Mesenchymal stem cell (in vitro differentiated cells and primary cell): ENCODE measurements at regions not wholly inside any gene's neighbourhood (a gene's known extent, or its start where the extent isn't known, plus 50 kb on each side); places are given as distances from the start of the nearest gene placed in this dataset.
A peak's percentile ranks its signal among the peaks of the same experiment; 100 is the strongest.

Source experiments
- DNase-seq: peaks from one replicate; pipeline ENCODE4 v3.0.0-alpha.2; 2013
- H2AFZ ChIP-seq: one replicate; pipeline ENCODE4 v1.6.1; 2013; ENCODE audit warnings: low read depth, mild to moderate bottlenecking, control low read depth, inconsistent platforms, low read length, moderate library complexity
- H2AK5ac ChIP-seq: 2 replicates; pipeline ENCODE4 v1.6.1; 2013; ENCODE audit warnings: low read length, moderate library complexity, mild to moderate bottlenecking, inconsistent platforms; ENCODE audit not compliant: severe bottlenecking
- H2BK120ac ChIP-seq: one replicate; pipeline ENCODE4 v1.6.1; 2013; ENCODE audit warnings: low read depth, mild to moderate bottlenecking, inconsistent platforms, low read length, moderate library complexity
- H2BK12ac ChIP-seq, 2 experiments: one replicate each; pipeline ENCODE4 v1.6.1; 2013; ENCODE audit warnings: inconsistent platforms in 2 of 2, low read length in 2 of 2, mild to moderate bottlenecking in 2 of 2, moderate library complexity in 2 of 2, control low read depth in 1 of 2
- H2BK15ac ChIP-seq: one replicate; pipeline ENCODE4 v1.6.1; 2013; ENCODE audit warnings: mild to moderate bottlenecking, low read depth, inconsistent platforms; ENCODE audit not compliant: poor library complexity, severe bottlenecking
- H2BK5ac ChIP-seq: 2 replicates; pipeline ENCODE4 v1.6.1; 2013; ENCODE audit warnings: low read depth, mild to moderate bottlenecking, low read length, control low read depth, inconsistent platforms; ENCODE audit not compliant: poor library complexity, severe bottlenecking
- H3K14ac ChIP-seq, 2 experiments: one replicate each; pipeline ENCODE4 v1.6.1; 2013; ENCODE audit warnings: inconsistent platforms in 2 of 2, low read length in 2 of 2, control low read depth in 1 of 2, mild to moderate bottlenecking in 1 of 2, moderate library complexity in 1 of 2
- H3K18ac ChIP-seq, 2 experiments: one replicate each; pipeline ENCODE4 v1.6.1; 2013; ENCODE audit warnings: inconsistent platforms in 2 of 2, low read length in 2 of 2, control low read depth in 1 of 2, low read depth in 1 of 2, mild to moderate bottlenecking in 1 of 2
- H3K23ac ChIP-seq, 2 experiments: one replicate each; pipeline ENCODE4 v1.6.1; 2013; ENCODE audit warnings: inconsistent platforms in 2 of 2, low read length in 2 of 2, mild to moderate bottlenecking in 2 of 2, moderate library complexity in 2 of 2, control low read depth in 1 of 2
- H3K27ac ChIP-seq: 2 replicates; pipeline ENCODE4 v1.5.1; 2013; ENCODE audit warnings: mild to moderate bottlenecking, moderate library complexity, low read length, control low read depth, inconsistent platforms; ENCODE audit not compliant: poor library complexity, severe bottlenecking
- H3K27me3 ChIP-seq, 2 experiments: 2 replicates each; pipeline versions ENCODE4 v1.6.1 to v1.7.0; 2013; ENCODE audit warnings: low read length in 2 of 2, mild to moderate bottlenecking in 2 of 2, moderate library complexity in 2 of 2, control low read depth in 1 of 2, inconsistent platforms in 1 of 2; ENCODE audit not compliant: control insufficient read depth in 1 of 2, insufficient read depth in 1 of 2
- H3K36me3 ChIP-seq, 2 experiments: 2 replicates each; pipeline versions ENCODE4 v1.6.1 to v1.7.0; 2013; ENCODE audit warnings: low read length in 2 of 2, control low read depth in 1 of 2, inconsistent platforms in 1 of 2, low read depth in 1 of 2, mild to moderate bottlenecking in 1 of 2; ENCODE audit not compliant: insufficient read depth in 2 of 2, control insufficient read depth in 1 of 2
- H3K4ac ChIP-seq, 2 experiments: one replicate each; pipeline ENCODE4 v1.6.1; 2013; ENCODE audit warnings: inconsistent platforms in 2 of 2, low read length in 2 of 2, mild to moderate bottlenecking in 2 of 2, moderate library complexity in 2 of 2, control low read depth in 1 of 2, low read depth in 1 of 2
- H3K4me1 ChIP-seq: 2 replicates; pipeline ENCODE4 v1.6.1; 2013; ENCODE audit warnings: low read depth, low read length, control low read depth; ENCODE audit not compliant: control insufficient read depth, insufficient read depth
- H3K4me2 ChIP-seq: 2 replicates; pipeline ENCODE4 v1.6.1; 2013; ENCODE audit warnings: low read length, mild to moderate bottlenecking, inconsistent platforms; ENCODE audit not compliant: poor library complexity, severe bottlenecking
- H3K4me3 ChIP-seq, 2 experiments: 2 replicates each; pipeline versions ENCODE4 v1.5.1 to v1.7.0; 2013; ENCODE audit warnings: low read length in 2 of 2, mild to moderate bottlenecking in 2 of 2, control low read depth in 1 of 2, low read depth in 1 of 2; ENCODE audit not compliant: insufficient read depth in 1 of 2
- H3K79me1 ChIP-seq: replicated peaks from 2 replicates; pipeline ENCODE4 v1.6.1; 2013; ENCODE audit warnings: mild to moderate bottlenecking, control low read depth, low read length, inconsistent platforms; ENCODE audit not compliant: poor library complexity, severe bottlenecking
- H3K9ac ChIP-seq: 2 replicates; pipeline ENCODE4 v1.7.0; 2013; ENCODE audit warnings: mild to moderate bottlenecking, low read length, moderate library complexity
- H3K9me3 ChIP-seq: 2 replicates; pipeline ENCODE4 v1.7.0; 2013; ENCODE audit warnings: mild to moderate bottlenecking, low read length; ENCODE audit not compliant: control insufficient read depth
- H4K8ac ChIP-seq: one replicate; pipeline ENCODE4 v1.6.1; 2013; ENCODE audit warnings: inconsistent platforms, mild to moderate bottlenecking, low read length, moderate library complexity
- H4K91ac ChIP-seq: one replicate; pipeline ENCODE4 v1.6.1; 2013; ENCODE audit warnings: mild to moderate bottlenecking, low read length, inconsistent platforms
- WGBS: methylation state at CpG from one replicate; pipeline ENCODE4 v1.1.7; 2013; ENCODE audit warnings: mixed read lengths; 5-methylcytosine and 5-hydroxymethylcytosine counted together

DNA sequence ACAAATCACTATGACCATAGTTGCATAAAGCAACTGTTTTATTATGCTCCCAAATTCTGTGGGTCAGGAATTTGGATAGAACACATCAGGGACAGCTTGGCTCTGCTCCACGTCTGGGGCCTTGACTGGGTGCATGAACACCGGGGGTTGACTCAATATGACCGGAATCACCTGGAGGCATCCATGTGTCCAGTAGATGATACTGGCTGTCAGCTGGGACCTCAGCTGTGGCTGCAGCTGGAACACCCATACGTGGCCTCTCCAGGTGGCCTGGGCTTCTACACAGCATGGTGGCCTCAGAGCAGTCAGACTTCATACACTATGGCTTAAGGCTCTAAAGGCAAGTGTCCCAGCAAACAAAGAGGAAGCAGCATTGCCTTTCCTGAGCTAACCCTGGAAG lies 113.4 kb downstream of the NRN1 start:
- Histone ChIP-seq H3K4me1 (peaks cover 1% of the 10 kb centered on the region), H2BK15ac (no peak overlapping the region), H3K4ac (no peak overlapping the region), H3K79me1 (no peaks in the 10 kb centered on the region), H3K23ac (no peak overlapping the region), H2AFZ (no peak overlapping the region), H2AK5ac (no peak overlapping the region), H3K9ac (no peak overlapping the region), H4K91ac (no peak overlapping the region), H2BK5ac (no peak overlapping the region), H3K4me2 (no peak overlapping the region), H3K27me3 (peaks cover 0 to 3% of the 10 kb centered on the region in 2 experiments), H3K27ac (no peak overlapping the region), H3K36me3 (no peaks in the 10 kb centered on the region), H2BK12ac (no peak overlapping the region), H4K8ac (no peak overlapping the region), H3K14ac (no peak overlapping the region), H2BK120ac (no peak overlapping the region), H3K18ac (no peak overlapping the region), H3K9me3 (no peaks in the 10 kb centered on the region), H3K4me3 (no peak overlapping the region)
- no peak for DNase-seq
- 82% methylated on average over 4 of the region's 4 CpGs for WGBS

DNA sequence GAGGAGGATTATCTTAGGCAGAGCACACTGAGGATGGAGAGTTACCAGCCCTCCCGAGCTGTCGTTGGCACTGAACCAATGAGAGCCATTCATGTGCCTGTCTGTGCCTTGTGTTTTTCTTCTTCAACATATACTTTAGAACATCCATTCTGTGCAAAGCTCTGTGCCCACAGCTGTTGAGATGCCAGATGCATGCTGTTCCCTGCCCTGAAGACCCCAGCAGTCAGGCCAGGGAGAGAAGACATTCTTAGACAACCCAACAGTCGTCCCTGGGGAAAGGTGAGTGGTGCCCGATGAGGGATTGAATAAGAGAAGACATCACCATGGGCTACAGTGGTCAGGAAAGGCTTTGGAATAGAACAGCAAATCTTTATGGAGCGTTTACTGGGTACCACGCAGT lies 114.1 kb downstream of the NRN1 start:
- Histone ChIP-seq H2BK5ac (no peak overlapping the region), H3K36me3 (no peaks in the 10 kb centered on the region), H3K4ac (no peak overlapping the region), H2AK5ac (no peak overlapping the region), H3K27ac (no peak overlapping the region), H4K8ac (no peak overlapping the region), H4K91ac (peak overlapping the region; percentile 39), H2BK15ac (no peak overlapping the region), H3K14ac (no peak overlapping the region), H3K4me3 (peak overlapping the region in 1 of 2 experiments; percentile 50), H3K4me1 (peaks cover 1% of the 10 kb centered on the region), H3K27me3 (peaks cover 0 to 3% of the 10 kb centered on the region in 2 experiments), H3K18ac (no peak overlapping the region), H3K23ac (no peak overlapping the region), H3K4me2 (no peak overlapping the region), H3K79me1 (no peaks in the 10 kb centered on the region), H2BK12ac (no peak overlapping the region), H2BK120ac (no peak overlapping the region), H3K9me3 (no peaks in the 10 kb centered on the region), H3K9ac (peak overlapping the region; percentile 56), H2AFZ (no peak overlapping the region)
- 61% methylated on average over 6 of the region's 6 CpGs for WGBS
- DNase-seq: no peak

DNA sequence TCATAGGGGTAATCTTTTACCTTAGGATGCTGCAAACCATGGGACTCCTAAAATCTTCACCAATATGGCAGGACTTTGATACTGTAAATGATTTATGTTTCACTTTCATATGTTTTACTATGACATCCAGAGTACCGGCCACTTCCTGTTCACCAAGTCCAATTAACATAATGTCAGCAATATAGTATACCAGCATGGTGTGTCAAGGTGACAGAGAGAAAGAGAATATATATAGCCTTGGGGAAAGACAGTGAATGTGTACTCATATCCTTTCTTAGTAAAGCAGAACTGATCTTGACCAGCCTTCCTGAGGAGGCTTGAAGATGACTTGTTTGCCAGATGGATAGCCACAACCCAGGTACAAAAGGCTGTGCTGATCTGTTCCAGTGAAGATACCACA lies 127.9 kb downstream of the NRN1 start:
- Histone ChIP-seq H2BK120ac (no peak overlapping the region), H2BK5ac (no peak overlapping the region), H2AFZ (no peak overlapping the region), H3K79me1 (no peaks in the 10 kb centered on the region), H3K18ac (no peak overlapping the region), H3K4ac (no peak overlapping the region), H3K23ac (no peak overlapping the region), H3K4me2 (no peak overlapping the region), H3K4me3 (no peak overlapping the region), H3K4me1 (no peaks in the 10 kb centered on the region), H4K8ac (no peak overlapping the region), H3K27ac (no peak overlapping the region), H3K9ac (no peak overlapping the region), H2AK5ac (no peak overlapping the region), H4K91ac (no peak overlapping the region), H3K36me3 (no peaks in the 10 kb centered on the region), H3K9me3 (no peaks in the 10 kb centered on the region), H3K14ac (no peak overlapping the region), H3K27me3 (peaks cover 0 to 4% of the 10 kb centered on the region in 2 experiments), H2BK12ac (no peak overlapping the region), H2BK15ac (no peak overlapping the region)
- DNase-seq: no peak
- no CpG with 5 or more reads among the region's 1 CpG for WGBS

DNA sequence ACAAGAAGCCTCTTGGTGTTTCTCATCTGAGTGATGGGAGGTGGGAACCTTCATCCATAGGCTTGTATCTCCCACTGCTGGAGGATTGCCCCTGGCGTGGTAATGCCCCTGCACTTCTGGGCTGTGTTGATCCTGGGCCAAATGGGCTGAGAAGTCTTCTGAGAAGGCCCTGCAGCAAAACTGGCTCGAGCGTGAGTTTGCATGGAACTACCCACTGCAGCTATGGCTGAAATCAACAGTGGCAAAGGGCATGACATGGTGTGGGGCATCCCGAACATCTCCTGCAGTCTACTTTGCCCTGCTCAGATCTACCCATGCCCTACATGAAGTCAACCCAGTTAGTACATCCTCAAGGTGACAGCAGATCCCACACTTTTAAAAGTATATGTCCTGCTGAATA lies 130.6 kb downstream of the NRN1 start:
- peaks cover 0 to 4% of the 10 kb centered on the region in 2 experiments for H3K27me3 ChIP-seq
- H4K91ac ChIP-seq: no peak overlapping the region
- H3K36me3 ChIP-seq: no peaks in the 10 kb centered on the region
- no peaks in the 10 kb centered on the region for H3K79me1 ChIP-seq
- no peak overlapping the region for H3K4me2 ChIP-seq
- H2BK12ac ChIP-seq: no peak overlapping the region
- no peak overlapping the region for H2BK15ac ChIP-seq
- H2AFZ ChIP-seq: no peak overlapping the region
- H3K9me3 ChIP-seq: peaks cover 8% of the 10 kb centered on the region
- H3K18ac ChIP-seq: no peak overlapping the region
- no peak overlapping the region for H2AK5ac ChIP-seq
- no peak for DNase-seq
- H3K4ac ChIP-seq: no peak overlapping the region
- H3K9ac ChIP-seq: no peak overlapping the region
- no peak overlapping the region for H2BK5ac ChIP-seq
- WGBS: 63% methylated on average over 4 of the region's 4 CpGs
- no peak overlapping the region for H4K8ac ChIP-seq
- no peak overlapping the region for H3K4me3 ChIP-seq
- no peaks in the 10 kb centered on the region for H3K4me1 ChIP-seq
- H3K14ac ChIP-seq: no peak overlapping the region
- no peak overlapping the region for H3K27ac ChIP-seq
- no peak overlapping the region for H3K23ac ChIP-seq
- H2BK120ac ChIP-seq: no peak overlapping the region
